ENCODE measurements at regions not wholly inside any gene's neighbourhood (a gene's known extent, or its start where the extent isn't known, plus 50 kb on each side); places are given as distances from the start of the nearest gene placed in this dataset.

GRCh38 chr12:125685915-125686314, 620.7 kb downstream of the AACS start:
- Histone ChIP-seq H3K27me3 (ENCODE audit: control insufficient read depth in 3 of 3, insufficient read depth in 3 of 3, low read depth in 1 of 3, low read length in 3 of 3) (no peaks in the 10 kb centered on the region), H2BK15ac (ENCODE audit: low read length) (no peak overlapping the region), H2AFZ (ENCODE audit: low read length) (no peak overlapping the region), H3K4me1 (ENCODE audit: control insufficient read depth in 2 of 2, insufficient read depth in 1 of 2, low read depth in 1 of 2, low read length in 2 of 2) (no peaks in the 10 kb centered on the region), H2BK120ac (ENCODE audit: low read depth, low read length) (no peak overlapping the region), H2AK5ac (ENCODE audit: low read depth, low read length) (no peak overlapping the region), H2BK5ac (ENCODE audit: low read length) (no peak overlapping the region), H3K14ac (ENCODE audit: low read length) (no peak overlapping the region), H3K18ac (ENCODE audit: low read length) (no peak overlapping the region), H3K27ac (replicated peaks; ENCODE audit: low read length) (no peak overlapping the region), H3K4ac (ENCODE audit: low read length) (no peak overlapping the region), H2BK12ac (ENCODE audit: low read length) (no peak overlapping the region), H3K79me1 (ENCODE audit: low read depth, low read length) (no peaks in the 10 kb centered on the region), H4K91ac (ENCODE audit: low read depth, low read length, poor library complexity) (no peak overlapping the region), H4K8ac (ENCODE audit: low read depth, low read length) (no peak overlapping the region), H3K9ac (ENCODE audit: low read depth, low read length, poor library complexity) (no peak overlapping the region), H3K4me2 (ENCODE audit: insufficient read depth, low read length, poor library complexity, severe bottlenecking) (no peak overlapping the region), H3K9me3 (replicated peaks in 1 of 2; ENCODE audit: control insufficient read depth in 2 of 2, insufficient read depth in 1 of 2, low read depth in 1 of 2, low read length in 2 of 2) (no peaks in the 10 kb centered on the region), H3K4me3 (ENCODE audit: low read length in 2 of 2) (no peak overlapping the region), H3K36me3 (replicated peaks in 1 of 2; ENCODE audit: control insufficient read depth in 2 of 2, insufficient read depth in 2 of 2, low read length in 2 of 2) (no peaks in the 10 kb centered on the region), H3K23ac (ENCODE audit: low read depth, low read length, poor library complexity) (no peak overlapping the region)
- WGBS, 2 donors (ENCODE audit: extremely low coverage in 2 of 2, insufficient read length in 2 of 2, insufficient replicate concordance in 1 of 2): no CpG with 5 or more reads among the region's 3 CpGs
- no peak for DNase-seq (ENCODE audit: low spot score)

DNA sequence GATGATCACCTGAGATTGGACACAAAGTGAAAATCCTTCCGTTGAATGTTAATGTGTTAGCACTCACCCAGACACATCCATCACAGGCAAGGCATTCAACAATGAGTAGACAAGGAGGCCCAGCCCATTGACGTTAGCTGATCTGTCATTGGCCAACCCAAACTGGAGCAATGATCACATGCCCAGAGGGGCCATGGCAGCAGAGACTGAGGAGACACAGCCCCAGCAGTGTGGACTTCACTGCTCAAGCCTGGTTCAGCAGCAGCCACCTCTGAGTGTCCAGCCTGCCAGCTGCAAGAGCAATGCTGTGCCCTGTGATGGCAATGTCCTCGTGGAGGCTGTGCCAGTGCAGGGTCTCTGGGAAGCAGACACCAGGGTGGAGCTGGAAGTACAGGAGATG, 622.2 kb downstream of the AACS start:
- H3K14ac ChIP-seq (ENCODE audit: low read length): peak overlapping the region; percentile 72
- peak overlapping the region; percentile 56 for H2AK5ac ChIP-seq (ENCODE audit: low read depth, low read length)
- H2BK12ac ChIP-seq (ENCODE audit: low read length): peak overlapping the region; percentile 14
- H3K18ac ChIP-seq (ENCODE audit: low read length): peak overlapping the region; percentile 72
- peak overlapping the region; percentile 77 for H2BK15ac ChIP-seq (ENCODE audit: low read length)
- no peaks in the 10 kb centered on the region for H3K27me3 ChIP-seq (ENCODE audit: control insufficient read depth in 3 of 3, insufficient read depth in 3 of 3, low read depth in 1 of 3, low read length in 3 of 3)
- no peaks in the 10 kb centered on the region for H3K36me3 ChIP-seq (replicated peaks in 1 of 2; ENCODE audit: control insufficient read depth in 2 of 2, insufficient read depth in 2 of 2, low read length in 2 of 2)
- H3K9ac ChIP-seq (ENCODE audit: low read depth, low read length, poor library complexity): no peak overlapping the region
- no peak overlapping the region for H2BK5ac ChIP-seq (ENCODE audit: low read length)
- H3K4ac ChIP-seq (ENCODE audit: low read length): peak overlapping the region; percentile 46
- no peak overlapping the region for H3K4me2 ChIP-seq (ENCODE audit: insufficient read depth, low read length, poor library complexity, severe bottlenecking)
- no peaks in the 10 kb centered on the region for H3K4me1 ChIP-seq (ENCODE audit: control insufficient read depth in 2 of 2, insufficient read depth in 1 of 2, low read depth in 1 of 2, low read length in 2 of 2)
- DNase-seq (ENCODE audit: low spot score): no peak
- no CpG with 5 or more reads among the region's 3 CpGs for WGBS, 2 donors (ENCODE audit: extremely low coverage in 2 of 2, insufficient read length in 2 of 2, insufficient replicate concordance in 1 of 2)
- H4K91ac ChIP-seq (ENCODE audit: low read depth, low read length, poor library complexity): no peak overlapping the region
- H3K9me3 ChIP-seq (replicated peaks in 1 of 2; ENCODE audit: control insufficient read depth in 2 of 2, insufficient read depth in 1 of 2, low read depth in 1 of 2, low read length in 2 of 2): no peaks in the 10 kb centered on the region
- no peak overlapping the region for H2AFZ ChIP-seq (ENCODE audit: low read length)
- H3K4me3 ChIP-seq (ENCODE audit: low read length in 2 of 2): no peak overlapping the region
- no peak overlapping the region for H4K8ac ChIP-seq (ENCODE audit: low read depth, low read length)
- peak overlapping the region; percentile 5 for H2BK120ac ChIP-seq (ENCODE audit: low read depth, low read length)
- no peaks in the 10 kb centered on the region for H3K79me1 ChIP-seq (ENCODE audit: low read depth, low read length)
- H3K27ac ChIP-seq (replicated peaks; ENCODE audit: low read length): no peak overlapping the region
- H3K23ac ChIP-seq (ENCODE audit: low read depth, low read length, poor library complexity): peak overlapping the region; percentile 37

GRCh38 chr12:125687820-125688219, 622.6 kb downstream of the AACS start:
- Histone ChIP-seq H3K27me3 (ENCODE audit: control insufficient read depth in 3 of 3, insufficient read depth in 3 of 3, low read depth in 1 of 3, low read length in 3 of 3) (no peaks in the 10 kb centered on the region), H3K14ac (ENCODE audit: low read length) (peak overlapping the region; percentile 72), H3K4me2 (ENCODE audit: insufficient read depth, low read length, poor library complexity, severe bottlenecking) (no peak overlapping the region), H4K91ac (ENCODE audit: low read depth, low read length, poor library complexity) (no peak overlapping the region), H2BK120ac (ENCODE audit: low read depth, low read length) (peak overlapping the region; percentile 5), H3K23ac (ENCODE audit: low read depth, low read length, poor library complexity) (peak overlapping the region; percentile 37), H3K36me3 (replicated peaks in 1 of 2; ENCODE audit: control insufficient read depth in 2 of 2, insufficient read depth in 2 of 2, low read length in 2 of 2) (no peaks in the 10 kb centered on the region), H3K4me3 (ENCODE audit: low read length in 2 of 2) (no peak overlapping the region), H2BK12ac (ENCODE audit: low read length) (peak overlapping the region; percentile 14), H2BK5ac (ENCODE audit: low read length) (no peak overlapping the region), H2BK15ac (ENCODE audit: low read length) (peak overlapping the region; percentile 77), H3K18ac (ENCODE audit: low read length) (peak overlapping the region; percentile 72), H3K79me1 (ENCODE audit: low read depth, low read length) (no peaks in the 10 kb centered on the region), H3K27ac (replicated peaks; ENCODE audit: low read length) (no peak overlapping the region), H4K8ac (ENCODE audit: low read depth, low read length) (no peak overlapping the region), H2AFZ (ENCODE audit: low read length) (no peak overlapping the region), H3K9me3 (replicated peaks in 1 of 2; ENCODE audit: control insufficient read depth in 2 of 2, insufficient read depth in 1 of 2, low read depth in 1 of 2, low read length in 2 of 2) (no peaks in the 10 kb centered on the region), H3K9ac (ENCODE audit: low read depth, low read length, poor library complexity) (no peak overlapping the region), H3K4me1 (ENCODE audit: control insufficient read depth in 2 of 2, insufficient read depth in 1 of 2, low read depth in 1 of 2, low read length in 2 of 2) (no peaks in the 10 kb centered on the region), H3K4ac (ENCODE audit: low read length) (no peak overlapping the region), H2AK5ac (ENCODE audit: low read depth, low read length) (peak overlapping the region; percentile 56)
- no peak for DNase-seq (ENCODE audit: low spot score)
- no CpG with 5 or more reads among the region's 7 CpGs for whole genome bisulfite sequencing, 2 donors (ENCODE audit: extremely low coverage in 2 of 2, insufficient read length in 2 of 2, insufficient replicate concordance in 1 of 2)

DNA sequence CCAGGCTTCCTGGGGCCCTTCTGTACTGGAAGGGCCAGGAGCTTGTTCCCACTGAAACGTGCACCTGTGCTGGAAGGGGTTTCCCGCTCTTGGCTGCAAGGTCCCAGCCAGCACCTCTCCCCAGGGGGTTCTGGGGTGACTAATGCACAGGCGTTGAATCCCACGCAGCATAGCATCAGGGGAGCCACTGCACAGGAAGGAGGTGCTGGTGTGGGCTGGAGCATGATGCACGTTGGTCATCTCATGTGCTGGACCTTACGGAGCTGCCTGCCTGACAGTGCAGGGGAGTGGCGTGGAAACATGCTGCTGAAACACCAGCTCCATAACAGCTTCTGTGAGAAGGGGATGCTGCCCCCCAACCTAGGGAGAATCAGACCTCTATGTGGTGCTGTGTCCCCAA, 623.0 kb downstream of the AACS start:
- H3K4me2 ChIP-seq (ENCODE audit: insufficient read depth, low read length, poor library complexity, severe bottlenecking): no peak overlapping the region
- no peaks in the 10 kb centered on the region for H3K9me3 ChIP-seq (replicated peaks in 1 of 2; ENCODE audit: control insufficient read depth in 2 of 2, insufficient read depth in 1 of 2, low read depth in 1 of 2, low read length in 2 of 2)
- WGBS, 2 donors (ENCODE audit: extremely low coverage in 2 of 2, insufficient read length in 2 of 2, insufficient replicate concordance in 1 of 2): no CpG with 5 or more reads among the region's 7 CpGs
- H4K8ac ChIP-seq (ENCODE audit: low read depth, low read length): no peak overlapping the region
- H2AFZ ChIP-seq (ENCODE audit: low read length): no peak overlapping the region
- peak overlapping the region; percentile 40 for H3K14ac ChIP-seq (ENCODE audit: low read length)
- peak overlapping the region; percentile 39 for H3K23ac ChIP-seq (ENCODE audit: low read depth, low read length, poor library complexity)
- peak overlapping the region; percentile 71 for H3K18ac ChIP-seq (ENCODE audit: low read length)
- no peaks in the 10 kb centered on the region for H3K4me1 ChIP-seq (ENCODE audit: control insufficient read depth in 2 of 2, insufficient read depth in 1 of 2, low read depth in 1 of 2, low read length in 2 of 2)
- H3K4ac ChIP-seq (ENCODE audit: low read length): no peak overlapping the region
- H3K9ac ChIP-seq (ENCODE audit: low read depth, low read length, poor library complexity): no peak overlapping the region
- H3K27me3 ChIP-seq (ENCODE audit: control insufficient read depth in 3 of 3, insufficient read depth in 3 of 3, low read depth in 1 of 3, low read length in 3 of 3): no peaks in the 10 kb centered on the region
- H2BK15ac ChIP-seq (ENCODE audit: low read length): peak overlapping the region; percentile 77
- H2BK120ac ChIP-seq (ENCODE audit: low read depth, low read length): peak overlapping the region; percentile 69
- H3K36me3 ChIP-seq (replicated peaks in 1 of 2; ENCODE audit: control insufficient read depth in 2 of 2, insufficient read depth in 2 of 2, low read length in 2 of 2): no peaks in the 10 kb centered on the region
- peak overlapping the region; percentile 56 for H2AK5ac ChIP-seq (ENCODE audit: low read depth, low read length)
- H2BK12ac ChIP-seq (ENCODE audit: low read length): no peak overlapping the region
- no peak overlapping the region for H3K4me3 ChIP-seq (ENCODE audit: low read length in 2 of 2)
- peak overlapping the region; percentile 86 for H4K91ac ChIP-seq (ENCODE audit: low read depth, low read length, poor library complexity)
- H2BK5ac ChIP-seq (ENCODE audit: low read length): peak overlapping the region; percentile 39
- no peak overlapping the region for H3K27ac ChIP-seq (replicated peaks; ENCODE audit: low read length)
- H3K79me1 ChIP-seq (ENCODE audit: low read depth, low read length): no peaks in the 10 kb centered on the region
- DNase-seq (ENCODE audit: low spot score): no peak
